ENCODE measurements at regions not wholly inside any gene's neighbourhood (a gene's known extent, or its start where the extent isn't known, plus 50 kb on each side); places are given as distances from the start of the nearest gene placed in this dataset.

- ATAC-seq: no peak
- no peak overlapping the region for H3K27ac ChIP-seq (ENCODE audit: low read length)
- no peaks in the 10 kb centered on the region for H3K4me1 ChIP-seq (ENCODE audit: control insufficient read depth, insufficient read depth, low read length)
- TF ChIP-seq TCF7L2 (IDR thresholded peaks at IDR 0.05; ENCODE audit: low read depth, low read length): no peak
- no peak for TF ChIP-seq REST (IDR thresholded peaks at IDR 0.05; ENCODE audit: insufficient read depth in 1 of 2, low read depth in 2 of 2, low read length in 1 of 2)
- no peak for TF ChIP-seq SIN3A (IDR thresholded peaks at IDR 0.05; ENCODE audit: borderline replicate concordance, insufficient read depth, low read depth, low read length)
- no peak for TF ChIP-seq POLR2AphosphoS5 (IDR thresholded peaks at IDR 0.05; ENCODE audit: low read depth, low read length)
- no peak for TF ChIP-seq CTCF (IDR thresholded peaks at IDR 0.05)
- H3K36me3 ChIP-seq (ENCODE audit: control insufficient read depth, insufficient read depth, low read length): no peaks in the 10 kb centered on the region
- H3K4me3 ChIP-seq (ENCODE audit: low read depth in 2 of 2, low read length in 2 of 2): no peak overlapping the region
- no TSS peak for BruUV-seq (replicated peaks)
- in situ Hi-C loops (cut with HindIII; ENCODE audit: low pct_unique_long_range_greater_than_20kb, low sequenced_read_pairs) (no loop called here), intact Hi-C loops (cut with micrococcal nuclease; ENCODE audit: unreplicated experiment) (no loop called here)
- no peaks in the 10 kb centered on the region for H3K27me3 ChIP-seq (ENCODE audit: control insufficient read depth, insufficient read depth, low read length)
- no peaks in the 10 kb centered on the region for H3K9me3 ChIP-seq (ENCODE audit: control insufficient read depth, insufficient read depth, low read depth, low read length)
- DNase-seq (ENCODE audit: low read depth, low spot score): no peak
- CTCF ChIA-PET: no interaction called here
- POLR2A ChIA-PET: no interaction called here
Measured at GRCh38 chr6:85347812-85348211, 102.1 kb upstream of the NT5E start.

- ChIA-PET POLR2A (no interaction called here), CTCF (no interaction called here)
- H3K4me3 ChIP-seq (ENCODE audit: low read depth in 2 of 2, low read length in 2 of 2): no peak overlapping the region
- ATAC-seq (no peak), DNase-seq (ENCODE audit: low read depth, low spot score) (no peak)
- BruUV-seq (replicated peaks): no TSS peak
- H3K36me3 ChIP-seq (ENCODE audit: control insufficient read depth, insufficient read depth, low read length): no peaks in the 10 kb centered on the region
- in situ Hi-C loops (cut with HindIII; ENCODE audit: low pct_unique_long_range_greater_than_20kb, low sequenced_read_pairs): no loop called here
- TF ChIP-seq CTCF (IDR thresholded peaks at IDR 0.05): no peak
- TF ChIP-seq TCF7L2 (IDR thresholded peaks at IDR 0.05; ENCODE audit: low read depth, low read length): no peak
- no peak for TF ChIP-seq SIN3A (IDR thresholded peaks at IDR 0.05; ENCODE audit: borderline replicate concordance, insufficient read depth, low read depth, low read length)
- no peak for TF ChIP-seq REST (IDR thresholded peaks at IDR 0.05; ENCODE audit: insufficient read depth in 1 of 2, low read depth in 2 of 2, low read length in 1 of 2)
- intact Hi-C loops (cut with micrococcal nuclease; ENCODE audit: unreplicated experiment): no loop called here
- no peaks in the 10 kb centered on the region for H3K27me3 ChIP-seq (ENCODE audit: control insufficient read depth, insufficient read depth, low read length)
- H3K9me3 ChIP-seq (ENCODE audit: control insufficient read depth, insufficient read depth, low read depth, low read length): no peaks in the 10 kb centered on the region
- no peak overlapping the region for H3K27ac ChIP-seq (ENCODE audit: low read length)
- no peaks in the 10 kb centered on the region for H3K4me1 ChIP-seq (ENCODE audit: control insufficient read depth, insufficient read depth, low read length)
Measured at GRCh38 chr6:85346196-85346595, 103.7 kb upstream of the NT5E start.
